Mucosa of gallbladder (tissue), 1 donor: ENCODE measurements at regions not wholly inside any gene's neighbourhood (a gene's known extent, or its start where the extent isn't known, plus 50 kb on each side); places are given as distances from the start of the nearest gene placed in this dataset.
A peak's percentile ranks its signal among the peaks of the same experiment; 100 is the strongest.

ENCODE experiments used
- DNase-seq: peaks from one replicate; pipeline ENCODE4 v3.0.0-alpha.2; 2020; ENCODE audit warnings: low spot score
- donor health status: DM: no; HTN: no; CAD: no.

- no peak for DNase-seq
These were observed 161.3 kb downstream of the ZNF608 start for GRCh38 chr5:124584991-124585715.

GRCh38 chr5:124583469-124584350, 162.7 kb downstream of the ZNF608 start:
- DNase-seq: no peak

DNA sequence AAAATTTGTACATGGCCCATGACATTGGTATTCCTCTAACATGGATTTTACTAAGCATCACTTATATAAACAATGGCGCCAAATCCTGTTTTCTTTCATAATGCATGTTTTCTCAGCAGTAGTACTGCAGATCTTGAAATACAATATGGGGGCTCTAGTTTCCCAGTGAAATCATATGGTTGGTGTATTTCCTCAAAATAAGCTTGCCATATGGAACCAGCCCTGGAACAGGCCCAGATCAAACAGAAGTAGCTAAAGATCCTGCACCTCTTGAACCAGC, 163.9 kb downstream of the ZNF608 start:
- DNase-seq: no peak

DNA sequence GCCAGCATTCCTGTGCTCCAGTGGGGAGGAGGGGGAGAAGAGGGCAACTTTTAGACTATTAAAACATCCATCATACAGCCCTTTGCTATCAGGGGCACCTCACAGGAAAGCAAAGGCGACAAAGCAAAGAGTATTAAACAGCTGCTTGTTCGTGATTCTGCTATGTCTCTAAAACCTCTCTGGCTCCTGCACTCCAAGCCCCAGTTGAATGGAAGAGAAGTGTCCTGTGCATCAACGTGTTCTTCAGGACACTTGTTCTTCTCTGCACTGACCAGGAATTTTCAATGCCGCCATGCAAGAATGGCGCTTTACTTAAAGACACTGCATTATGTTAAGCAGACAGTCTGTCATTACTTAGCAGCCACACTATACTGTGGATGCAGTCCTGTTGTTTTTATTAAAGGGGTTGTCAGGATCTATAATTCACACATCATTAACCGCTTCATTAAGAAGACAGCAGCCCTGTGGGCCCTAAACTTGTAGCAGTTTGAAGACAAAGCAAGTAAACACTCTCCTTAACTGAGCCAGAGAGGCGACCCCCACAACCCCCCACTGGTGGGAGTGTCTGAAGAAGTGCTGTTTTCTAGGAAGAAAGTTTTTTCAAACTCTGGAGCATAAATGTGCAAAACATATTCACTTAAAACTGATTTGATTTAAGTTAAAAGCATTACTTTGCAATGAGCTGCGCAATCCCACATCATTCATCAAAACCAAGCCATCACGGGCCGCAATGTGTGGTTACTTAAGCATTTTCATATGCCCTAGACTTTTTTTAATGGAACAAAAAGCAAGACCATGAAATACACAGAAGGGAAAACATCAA, 164.5 kb downstream of the ZNF608 start:
- no peak for DNase-seq

DNA sequence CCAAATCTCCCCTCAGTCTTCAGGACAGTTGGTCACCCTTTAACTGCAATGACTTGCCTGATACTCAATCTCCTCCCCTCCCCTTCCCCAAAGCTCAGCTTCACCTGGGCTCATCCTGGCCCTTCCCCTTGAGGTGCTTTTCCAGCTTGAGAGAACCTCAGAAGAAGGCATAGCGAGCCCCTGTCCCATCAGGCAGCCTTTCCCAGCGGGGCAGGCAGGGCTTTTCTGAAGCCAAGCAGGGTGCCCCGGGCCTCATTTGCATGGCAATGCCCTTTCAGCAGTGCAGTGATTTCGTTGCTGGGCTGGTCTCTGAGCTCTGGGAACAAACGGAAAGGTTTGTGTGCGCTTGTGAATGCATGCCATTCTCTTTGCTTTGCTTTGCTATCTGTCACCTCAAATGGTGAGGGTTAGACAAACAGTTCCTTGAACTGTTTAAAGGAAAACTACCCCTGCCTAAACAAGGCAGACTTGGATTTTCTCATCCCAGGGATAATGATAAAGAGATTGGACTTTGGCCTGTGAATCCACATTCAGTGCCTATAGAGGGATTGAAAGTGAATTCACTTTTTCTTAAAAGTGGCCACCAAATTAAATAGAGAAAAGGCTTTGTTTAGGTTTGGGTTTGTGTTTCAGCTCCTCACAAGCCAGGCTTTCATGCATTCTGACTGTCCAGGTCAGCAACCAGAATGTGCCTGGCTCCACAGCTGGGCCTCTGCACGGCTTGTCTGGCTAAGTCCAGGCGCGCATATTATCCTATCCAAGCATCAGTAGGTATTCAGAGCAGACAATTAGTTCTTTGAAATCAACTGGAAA, 165.3 kb downstream of the ZNF608 start:
- DNase-seq: peak; percentile 60

DNA sequence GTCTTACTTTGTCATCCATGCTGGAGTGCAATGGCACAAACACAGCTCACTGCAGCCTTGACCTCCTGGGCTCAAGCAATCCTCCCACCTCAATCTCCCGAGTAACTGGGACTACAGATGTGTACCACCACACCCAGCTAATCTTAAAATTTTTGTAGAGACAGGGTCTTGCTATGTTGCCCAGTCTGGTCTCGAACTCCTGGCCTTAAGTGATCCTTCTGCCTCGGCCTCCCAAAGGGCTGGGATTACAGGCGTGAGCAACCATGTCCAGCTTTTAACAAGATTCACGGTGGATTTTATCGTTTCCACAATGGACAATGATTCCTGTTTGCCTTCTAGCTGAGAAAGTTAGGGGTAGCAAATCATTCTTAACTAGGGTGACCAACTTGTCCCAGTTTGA, 165.9 kb downstream of the ZNF608 start:
- DNase-seq: no peak

GRCh38 chr5:124576848-124577409, 169.5 kb downstream of the ZNF608 start:
- no peak for DNase-seq

GRCh38 chr5:124575725-124576124, 170.7 kb downstream of the ZNF608 start:
- DNase-seq: no peak

DNA sequence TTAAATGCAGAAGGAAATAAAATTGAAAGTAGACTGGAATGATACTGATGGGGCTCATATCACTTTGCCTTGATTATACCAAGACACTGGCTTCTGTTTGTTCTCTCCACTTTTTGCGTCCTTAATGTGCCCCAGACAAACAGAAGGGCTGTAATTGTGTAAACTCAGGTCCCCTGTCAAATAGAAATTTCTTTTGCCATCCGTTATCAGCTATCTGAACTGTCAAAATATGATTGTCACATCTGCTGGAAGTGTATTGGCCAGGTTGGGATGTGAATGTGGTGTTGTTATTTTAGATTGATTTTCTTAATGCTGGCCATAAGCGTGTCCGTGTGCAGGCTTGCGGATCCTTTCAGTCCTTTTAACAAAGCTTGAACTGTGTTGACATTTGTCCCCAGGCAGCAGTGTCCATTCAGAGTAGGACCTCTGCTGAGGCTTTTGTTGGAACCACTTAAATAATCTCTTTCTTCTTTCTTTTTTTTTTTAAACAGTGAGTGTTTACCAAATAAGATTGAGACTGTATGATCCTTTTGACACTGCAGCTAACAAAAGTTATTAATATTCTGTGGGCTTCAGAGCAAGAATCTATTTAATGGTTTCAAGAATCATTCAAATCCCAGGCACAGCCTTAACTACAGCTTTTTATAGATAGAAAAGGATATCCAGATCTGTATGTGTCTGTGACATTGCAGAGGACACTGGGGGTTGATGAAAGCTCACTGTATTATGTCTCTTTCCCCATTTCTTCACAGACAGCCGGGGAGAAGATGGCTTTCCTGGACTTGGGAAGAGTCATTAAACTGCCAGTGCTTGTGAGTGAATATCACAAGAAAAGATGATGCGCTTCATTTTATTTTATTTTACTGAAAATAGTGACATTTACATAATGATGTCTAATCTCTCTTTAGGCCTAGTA, 171.7 kb downstream of the ZNF608 start:
- DNase-seq: no peak

GRCh38 chr5:124572971-124573370, 173.5 kb downstream of the ZNF608 start:
- DNase-seq: no peak

GRCh38 chr5:124570285-124571035, 176.0 kb downstream of the ZNF608 start:
- DNase-seq: no peak

GRCh38 chr5:124566875-124567450, 179.5 kb downstream of the ZNF608 start:
- no peak for DNase-seq

DNA sequence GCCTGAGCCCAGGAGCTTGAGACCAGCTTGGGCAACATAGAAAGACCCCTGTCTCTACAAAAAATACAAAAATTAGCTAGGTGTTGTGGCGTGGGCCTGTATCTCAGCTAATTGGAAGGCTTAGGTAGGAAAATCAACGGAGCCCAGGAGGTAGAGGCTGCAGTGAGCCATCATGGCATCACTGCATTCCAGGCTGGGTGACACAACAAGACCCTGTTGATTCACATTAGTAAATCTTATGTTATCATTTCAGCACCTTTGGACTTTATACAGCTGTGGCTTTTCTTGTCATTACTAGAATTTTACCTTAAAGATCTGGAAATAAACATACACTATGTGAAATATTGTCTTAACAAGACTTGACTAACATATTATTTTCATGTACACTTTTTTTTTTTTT, 185.0 kb downstream of the ZNF608 start:
- DNase-seq: no peak

DNA sequence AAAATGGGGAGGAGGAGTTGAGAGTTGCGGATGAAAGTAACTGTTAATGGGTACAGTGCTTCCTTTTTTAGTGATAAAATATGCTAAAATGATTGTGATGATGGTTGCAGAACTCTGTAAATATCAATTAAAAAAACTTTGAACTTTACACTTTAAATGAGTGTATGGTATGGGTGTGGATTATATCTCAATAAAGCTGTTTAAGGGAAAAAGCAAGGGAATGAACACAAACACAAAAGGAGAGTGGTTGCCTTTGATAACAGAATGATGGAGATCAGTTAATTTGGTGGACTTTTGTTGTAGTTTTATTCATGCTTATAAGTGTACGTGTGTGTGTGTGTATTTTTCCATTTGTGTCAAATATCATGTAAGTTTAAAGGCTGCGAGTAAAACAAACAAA, 186.1 kb downstream of the ZNF608 start:
- no peak for DNase-seq

- no peak for DNase-seq
These were observed 188.7 kb downstream of the ZNF608 start for GRCh38 chr5:124557761-124558160.

- DNase-seq: no peak
These were observed 191.5 kb downstream of the ZNF608 start for GRCh38 chr5:124554746-124555578.

GRCh38 chr5:124553911-124554310, 192.5 kb downstream of the ZNF608 start:
- no peak for DNase-seq

DNA sequence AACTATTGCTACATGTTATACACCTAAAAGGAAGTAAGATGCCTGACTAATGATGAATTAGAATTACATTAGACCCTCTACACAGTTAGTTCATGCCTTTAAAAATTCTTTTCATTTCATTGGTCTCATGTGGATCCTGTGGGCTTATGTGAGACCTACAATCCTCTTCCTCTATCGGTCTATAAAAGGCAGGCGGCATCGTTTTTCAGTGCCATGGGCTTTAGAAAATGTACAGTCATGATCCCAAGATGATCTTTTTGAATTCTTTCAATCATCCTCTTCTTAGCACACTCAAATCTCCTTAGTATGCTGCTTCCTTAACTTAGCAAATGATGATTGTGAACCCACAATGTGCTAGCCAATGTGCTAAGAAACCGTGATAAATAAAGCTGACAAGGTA, 193.9 kb downstream of the ZNF608 start:
- DNase-seq: no peak
